ENCODE measurements at regions not wholly inside any gene's neighbourhood (a gene's known extent, or its start where the extent isn't known, plus 50 kb on each side); places are given as distances from the start of the nearest gene placed in this dataset.

GRCh38 chr2:180219491-180219890, 212.4 kb upstream of the CWC22 start:
- Histone ChIP-seq H3F3A (ENCODE audit: insufficient read depth, low read depth) (no peaks in the 10 kb centered on the region), H3K79me2 (ENCODE audit: low read depth) (no peaks in the 10 kb centered on the region), H3K9me3 (ENCODE audit: insufficient read depth, low read depth) (0 out of 2 replicates have a peak, but pooled peaks cover 9% of the 10 kb centered on the region), H3K27ac (no peak overlapping the region), H2AFZ (no peak overlapping the region), H3K27me3 (ENCODE audit: insufficient read depth, low read depth) (no peaks in the 10 kb centered on the region), H4K20me1 (ENCODE audit: insufficient read depth) (no peaks in the 10 kb centered on the region), H3K4me3 (no peak overlapping the region), H3K4me2 (no peak overlapping the region), H3K4me1 (replicated peaks; ENCODE audit: insufficient read depth) (no peaks in the 10 kb centered on the region), H3K36me3 (ENCODE audit: low read depth) (no peaks in the 10 kb centered on the region), H3K9me2 (ENCODE audit: insufficient read depth) (no peaks in the 10 kb centered on the region)
- TF ChIP-seq EZH2 (IDR thresholded peaks at IDR 0.05; ENCODE audit: low read depth) (no peak), CTCF (conservative IDR thresholded peaks at IDR 0.05) (no peak)
- BruUV-seq (replicated peaks) = no TSS peak
- DNase-seq = no peak
- CTCF ChIA-PET = no interaction called here
- POLR2A ChIA-PET (ENCODE audit: unreplicated experiment) = interaction anchor here (0.7 kb wide), 1 partner anchor 953 kb away, joined by 5 read pairs; no protein-coding TSS in a partner anchor
- intact Hi-C loops (cut with micrococcal nuclease; ENCODE audit: unreplicated experiment) = no loop called here

DNA sequence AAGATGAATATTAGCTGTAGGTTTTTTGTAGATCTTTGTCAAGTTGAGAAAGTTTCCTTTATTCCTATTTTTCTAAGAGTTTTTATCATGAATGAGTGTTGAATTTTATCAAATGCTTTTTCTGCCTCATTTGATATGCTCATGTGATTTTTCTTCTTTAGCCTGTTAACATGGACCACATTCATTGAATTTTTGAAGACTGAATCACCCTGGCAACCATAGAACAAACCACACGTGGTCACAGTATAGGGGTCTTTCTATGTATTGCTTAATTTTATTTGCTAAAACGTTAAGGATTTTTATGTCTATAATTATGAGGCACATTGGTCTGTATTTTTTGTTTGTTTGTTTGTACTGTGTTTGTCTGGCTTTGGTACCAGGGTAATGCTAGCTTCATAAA, 201.7 kb upstream of the CWC22 start:
- ChIA-PET POLR2A (ENCODE audit: unreplicated experiment) (no interaction called here), CTCF (no interaction called here)
- intact Hi-C loops (cut with micrococcal nuclease; ENCODE audit: unreplicated experiment) = no loop called here
- no peaks in the 10 kb centered on the region for H3K36me3 ChIP-seq (ENCODE audit: low read depth)
- no peaks in the 10 kb centered on the region for H3K9me3 ChIP-seq (ENCODE audit: insufficient read depth, low read depth)
- no peaks in the 10 kb centered on the region for H3F3A ChIP-seq (ENCODE audit: insufficient read depth, low read depth)
- peaks cover 5% of the 10 kb centered on the region; the same call in 1 of the 2 replicates for H3K9me2 ChIP-seq (ENCODE audit: insufficient read depth)
- no peaks in the 10 kb centered on the region for H4K20me1 ChIP-seq (ENCODE audit: insufficient read depth)
- no peaks in the 10 kb centered on the region for H3K79me2 ChIP-seq (ENCODE audit: low read depth)
- 0 out of 2 replicates have a peak overlapping the region, but pooled peaks have one; percentile 29 for H2AFZ ChIP-seq
- DNase-seq = no peak
- no TSS peak for BruUV-seq (replicated peaks)
- H3K4me3 ChIP-seq = no peak overlapping the region
- TF ChIP-seq CTCF (conservative IDR thresholded peaks at IDR 0.05) = no peak
- no peak overlapping the region for H3K4me2 ChIP-seq
- H3K27ac ChIP-seq = no peak overlapping the region
- no peaks in the 10 kb centered on the region for H3K27me3 ChIP-seq (ENCODE audit: insufficient read depth, low read depth)
- no peaks in the 10 kb centered on the region for H3K4me1 ChIP-seq (replicated peaks; ENCODE audit: insufficient read depth)

- H3K9me3 ChIP-seq (ENCODE audit: insufficient read depth, low read depth) = no peaks in the 10 kb centered on the region
- H3K4me2 ChIP-seq = no peak overlapping the region
- no peak overlapping the region for H2AFZ ChIP-seq
- no peak overlapping the region for H3K27ac ChIP-seq
- BruUV-seq (replicated peaks) = no TSS peak
- H3K27me3 ChIP-seq (ENCODE audit: insufficient read depth, low read depth) = no peaks in the 10 kb centered on the region
- H3K79me2 ChIP-seq (ENCODE audit: low read depth) = no peaks in the 10 kb centered on the region
- H3K36me3 ChIP-seq (ENCODE audit: low read depth) = no peaks in the 10 kb centered on the region
- no peak for TF ChIP-seq EZH2 (IDR thresholded peaks at IDR 0.05; ENCODE audit: low read depth)
- ChIA-PET CTCF (no interaction called here), POLR2A (ENCODE audit: unreplicated experiment) (no interaction called here)
- no peaks in the 10 kb centered on the region for H3K4me1 ChIP-seq (replicated peaks; ENCODE audit: insufficient read depth)
- H3K9me2 ChIP-seq (ENCODE audit: insufficient read depth) = peaks cover 5% of the 10 kb centered on the region; the same call in 1 of the 2 replicates
- H4K20me1 ChIP-seq (ENCODE audit: insufficient read depth) = no peaks in the 10 kb centered on the region
- no peak for DNase-seq
- intact Hi-C loops (cut with micrococcal nuclease; ENCODE audit: unreplicated experiment) = no loop called here
- no peaks in the 10 kb centered on the region for H3F3A ChIP-seq (ENCODE audit: insufficient read depth, low read depth)
- no peak overlapping the region for H3K4me3 ChIP-seq
Observed at GRCh38 chr2:180205621-180206235, 198.6 kb upstream of the CWC22 start.

GRCh38 chr2:180203972-180204371, 196.9 kb upstream of the CWC22 start:
- no peaks in the 10 kb centered on the region for H3K9me3 ChIP-seq (ENCODE audit: insufficient read depth, low read depth)
- no peaks in the 10 kb centered on the region for H3K36me3 ChIP-seq (ENCODE audit: low read depth)
- intact Hi-C loops (cut with micrococcal nuclease; ENCODE audit: unreplicated experiment) = no loop called here
- no peaks in the 10 kb centered on the region for H4K20me1 ChIP-seq (ENCODE audit: insufficient read depth)
- peaks cover 5% of the 10 kb centered on the region; the same call in 1 of the 2 replicates for H3K9me2 ChIP-seq (ENCODE audit: insufficient read depth)
- no peak overlapping the region for H3K4me2 ChIP-seq
- ChIA-PET POLR2A (ENCODE audit: unreplicated experiment) (no interaction called here), CTCF (no interaction called here)
- no peaks in the 10 kb centered on the region for H3K4me1 ChIP-seq (replicated peaks; ENCODE audit: insufficient read depth)
- H2AFZ ChIP-seq = no peak overlapping the region
- H3K27me3 ChIP-seq (ENCODE audit: insufficient read depth, low read depth) = no peaks in the 10 kb centered on the region
- H3K4me3 ChIP-seq = no peak overlapping the region
- H3F3A ChIP-seq (ENCODE audit: insufficient read depth, low read depth) = no peaks in the 10 kb centered on the region
- no peaks in the 10 kb centered on the region for H3K79me2 ChIP-seq (ENCODE audit: low read depth)
- H3K27ac ChIP-seq = no peak overlapping the region
- no TSS peak for BruUV-seq (replicated peaks)
- DNase-seq = no peak
- TF ChIP-seq EZH2 (IDR thresholded peaks at IDR 0.05; ENCODE audit: low read depth) (no peak), CTCF (conservative IDR thresholded peaks at IDR 0.05) (no peak)
